ENCODE measurements at regions not wholly inside any gene's neighbourhood (a gene's known extent, or its start where the extent isn't known, plus 50 kb on each side); places are given as distances from the start of the nearest gene placed in this dataset.

GRCh38 chr3:110562621-110563020 lies 509.0 kb upstream of the NECTIN3 start:
- TF ChIP-seq CTCF (conservative IDR thresholded peaks at IDR 0.05; ENCODE audit: low read length) (no peak), EZH2phosphoT487 (IDR thresholded peaks at IDR 0.05; ENCODE audit: borderline replicate concordance, low read depth, low read length) (no peak)
